ENCODE measurements at regions not wholly inside any gene's neighbourhood (a gene's known extent, or its start where the extent isn't known, plus 50 kb on each side); places are given as distances from the start of the nearest gene placed in this dataset.

GRCh38 chr9:75299324-75299723, 211.0 kb downstream of the OSTF1 start:
- no peak for TF ChIP-seq EZH2phosphoT487 (IDR thresholded peaks at IDR 0.05; ENCODE audit: low read depth, severe bottlenecking, unreplicated experiment)
- no peak for TF ChIP-seq CTCF (IDR thresholded peaks at IDR 0.05; ENCODE audit: poor library complexity)
- no peak for TF ChIP-seq EZH2 (IDR thresholded peaks at IDR 0.05; ENCODE audit: borderline replicate concordance)

All from hepatocyte (in vitro differentiated cells).